Liver (tissue), 8 donors: ENCODE measurements at regions not wholly inside any gene's neighbourhood (a gene's known extent, or its start where the extent isn't known, plus 50 kb on each side); places are given as distances from the start of the nearest gene placed in this dataset.

Experiments used
- DNase-seq: peaks from one replicate; pipeline ENCODE4 v3.0.0-alpha.2; 2017; ENCODE audit warnings: low spot score
- H3K27ac ChIP-seq, 2 donors: one replicate each; pipeline ENCODE4 v1.7.0; 2013; ENCODE audit warnings: inconsistent platforms in 2 of 2, low read length in 2 of 2, control low read depth in 1 of 2, low read depth in 1 of 2, mild to moderate bottlenecking in 1 of 2
- H3K27me3 ChIP-seq, 4 donors: one replicate each; pipeline versions ENCODE4 v1.6.1 to v1.7.0; 2013; ENCODE audit warnings: low read length in 3 of 4, inconsistent platforms in 1 of 4, mild to moderate bottlenecking in 1 of 4, moderate library complexity in 1 of 4; ENCODE audit not compliant: control insufficient read depth in 4 of 4, insufficient read depth in 4 of 4
- H3K36me3 ChIP-seq, 4 donors: one replicate each; pipeline versions ENCODE4 v1.6.1 to v1.7.0; 2013; ENCODE audit warnings: low read length in 3 of 4, mild to moderate bottlenecking in 3 of 4, low read depth in 1 of 4, moderate library complexity in 1 of 4; ENCODE audit not compliant: control insufficient read depth in 4 of 4, insufficient read depth in 3 of 4
- H3K4me1 ChIP-seq, 4 donors: one replicate each; pipeline versions ENCODE4 v1.6.1 to v1.7.0; 2013; ENCODE audit warnings: low read length in 3 of 4, mild to moderate bottlenecking in 3 of 4, moderate library complexity in 1 of 4; ENCODE audit not compliant: control insufficient read depth in 4 of 4, insufficient read depth in 4 of 4
- H3K4me3 ChIP-seq, 3 donors: one replicate each; pipeline versions ENCODE4 v1.6.1 to v1.7.0; 2013; ENCODE audit warnings: low read length in 3 of 3, control low read depth in 1 of 3, low read depth in 1 of 3, mild to moderate bottlenecking in 1 of 3
- H3K9ac ChIP-seq, 2 donors: one replicate each; pipeline ENCODE4 v1.7.0; 2013; ENCODE audit warnings: low read length in 2 of 2, mild to moderate bottlenecking in 2 of 2, moderate library complexity in 2 of 2, control low read depth in 1 of 2, low read depth in 1 of 2
- H3K9me3 ChIP-seq, 4 donors: one replicate each; pipeline versions ENCODE4 v1.6.1 to v1.7.0; 2013; ENCODE audit warnings: low read length in 3 of 4; ENCODE audit not compliant: control insufficient read depth in 4 of 4
- EGR1 ChIP-seq, 2 donors: IDR thresholded peaks; 2 replicates each; pipeline ENCODE4 v1.6.1; 2016 to 2018; ENCODE audit warnings: antibody characterized with exemption in 2 of 2, low read depth in 2 of 2
- FOXA1 ChIP-seq: IDR thresholded peaks from 2 replicates; pipeline ENCODE4 v1.6.1; 2016; ENCODE audit warnings: antibody characterized with exemption
- FOXA2 ChIP-seq: IDR thresholded peaks from 2 replicates; pipeline ENCODE4 v1.6.1; 2016; ENCODE audit warnings: antibody characterized with exemption
- GABPA ChIP-seq, 2 donors: IDR thresholded peaks in 1 of 2; conservative IDR thresholded peaks in 1 of 2; 2 replicates each; pipeline ENCODE4 v1.6.1; 2016; ENCODE audit warnings: antibody characterized with exemption in 2 of 2, mild to moderate bottlenecking in 1 of 2, moderate library complexity in 1 of 2
- HNF4A ChIP-seq, 2 donors: conservative IDR thresholded peaks; 2 replicates each; pipeline ENCODE4 v1.6.1; 2016; ENCODE audit warnings: antibody characterized with exemption in 2 of 2, mild to moderate bottlenecking in 2 of 2
- HNF4G ChIP-seq: IDR thresholded peaks from 2 replicates; pipeline ENCODE4 v1.6.1; 2016; ENCODE audit warnings: antibody characterized with exemption
- JUND ChIP-seq, 2 donors: IDR thresholded peaks; 2 replicates each; pipeline ENCODE4 v1.6.1; 2016; ENCODE audit warnings: antibody characterized with exemption in 2 of 2
- NR2F2 ChIP-seq: IDR thresholded peaks from 2 replicates; pipeline ENCODE4 v1.6.1; 2016; ENCODE audit warnings: antibody characterized with exemption
- RAD21 ChIP-seq, 2 donors: IDR thresholded peaks; 2 replicates each; pipeline ENCODE4 v1.6.1; 2016; ENCODE audit warnings: antibody characterized with exemption in 2 of 2, mild to moderate bottlenecking in 2 of 2
- RXRA ChIP-seq, 2 donors: IDR thresholded peaks; 2 replicates each; pipeline ENCODE4 v1.6.1; 2017 to 2018; ENCODE audit warnings: antibody characterized with exemption in 2 of 2, mild to moderate bottlenecking in 1 of 2
- SP1 ChIP-seq: IDR thresholded peaks from 2 replicates; pipeline ENCODE4 v1.6.1; 2018; ENCODE audit warnings: antibody characterized with exemption, mild to moderate bottlenecking
- TAF1 ChIP-seq: conservative IDR thresholded peaks from 2 replicates; pipeline ENCODE4 v1.6.1; 2016; ENCODE audit warnings: antibody characterized with exemption, mild to moderate bottlenecking
- YY1 ChIP-seq: IDR thresholded peaks from 2 replicates; pipeline ENCODE4 v1.6.1; 2016; ENCODE audit warnings: antibody characterized with exemption, mild to moderate bottlenecking
- WGBS: extraction: QIAGEN DNeasy Blood & Tissue Kit; methylation state at CpG from one replicate; pipeline ENCODE4 v1.1.7; 2013; 5-methylcytosine and 5-hydroxymethylcytosine counted together
- TF ChIP-seq, protein P1 (sequence below): IDR thresholded peaks from 2 replicates; pipeline ENCODE4 v1.6.1; 2016; ENCODE audit warnings: antibody characterized with exemption
- TF ChIP-seq, protein P2 (sequence below): IDR thresholded peaks from 2 replicates; pipeline ENCODE4 v1.6.1; 2016; ENCODE audit warnings: antibody characterized with exemption
- TF ChIP-seq, protein P3 (sequence below): fragments of 150-350 bp; IDR thresholded peaks from 2 replicates; pipeline ENCODE4 v1.5.1; 2017; ENCODE audit warnings: improper control_type of control experiment, low read depth, low read length; ENCODE audit not compliant: missing input control
- TF ChIP-seq, protein P4 (sequence below): IDR thresholded peaks from 2 replicates; pipeline ENCODE4 v1.6.1; 2016; ENCODE audit warnings: antibody characterized with exemption, mild to moderate bottlenecking
- TF ChIP-seq, protein P5 (sequence below): IDR thresholded peaks from 2 replicates; pipeline ENCODE4 v1.6.1; 2016; ENCODE audit warnings: antibody characterized with exemption
- donor health status: healthy.
- donor health status: healthy.
- donor health status: healthy.
- donor health status: healthy.
- donor health status: healthy.

DNA sequence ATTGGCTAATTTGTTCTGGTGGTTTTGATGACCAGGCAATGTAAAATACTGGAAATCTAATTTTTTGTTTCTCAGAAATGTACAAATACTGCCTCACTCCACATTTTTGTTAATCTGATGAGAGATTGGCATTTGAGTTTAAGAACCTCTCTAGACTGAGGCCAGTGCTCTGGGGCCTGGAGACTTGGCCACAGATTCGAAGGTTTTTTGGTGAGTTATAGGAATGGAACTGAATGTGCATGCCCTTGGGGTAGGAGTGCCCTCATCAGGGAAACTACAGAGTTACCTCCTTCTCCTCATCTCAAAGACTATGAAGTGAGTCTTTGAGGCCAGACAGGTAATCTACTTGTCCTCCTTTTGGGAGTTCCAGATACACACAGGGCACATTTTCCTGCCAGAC lies 347.9 kb downstream of the LTN1 start:
- H3K27me3 ChIP-seq: no peaks in the 10 kb centered on the region
- DNase-seq: no peak
- no peaks in the 10 kb centered on the region for H3K4me1 ChIP-seq
- no peaks in the 10 kb centered on the region for H3K36me3 ChIP-seq
- H3K27ac ChIP-seq: no peak overlapping the region
- no peaks in the 10 kb centered on the region for H3K9me3 ChIP-seq
- 86% methylated on average over 1 of the region's 1 CpG for WGBS
- no peak overlapping the region for H3K4me3 ChIP-seq
- H3K9ac ChIP-seq: no peak overlapping the region
- TF ChIP-seq EGR1 (IDR thresholded peaks at IDR 0.05; ENCODE audit: low read depth in 2 of 2) (no peak), RAD21 (IDR thresholded peaks at IDR 0.05) (no peak), YY1 (no peak)
- TF ChIP-seq, protein P1, sequence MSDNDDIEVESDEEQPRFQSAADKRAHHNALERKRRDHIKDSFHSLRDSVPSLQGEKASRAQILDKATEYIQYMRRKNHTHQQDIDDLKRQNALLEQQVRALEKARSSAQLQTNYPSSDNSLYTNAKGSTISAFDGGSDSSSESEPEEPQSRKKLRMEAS: no peak

DNA sequence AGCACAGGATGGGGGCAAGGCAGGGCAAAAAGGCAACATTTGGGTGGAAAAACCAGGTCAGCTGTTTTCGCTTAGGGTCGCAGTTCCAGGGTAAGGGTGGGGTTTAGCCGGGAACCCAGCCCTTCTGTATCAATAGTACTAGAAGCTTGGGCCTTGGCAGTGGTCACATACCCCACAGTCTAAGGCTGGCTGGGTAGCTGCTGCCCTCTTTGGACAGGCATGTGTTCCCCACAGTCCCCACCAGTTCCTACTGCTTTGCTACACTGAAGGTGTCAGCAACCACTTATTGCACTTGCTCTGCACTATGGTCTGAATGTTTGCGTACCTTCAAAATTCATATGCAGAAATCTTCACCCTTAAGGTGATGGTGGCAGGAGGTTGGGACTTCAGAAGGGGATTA lies 349.8 kb downstream of the LTN1 start:
- Histone ChIP-seq H3K9ac (no peak overlapping the region), H3K9me3 (no peaks in the 10 kb centered on the region), H3K27me3 (no peaks in the 10 kb centered on the region), H3K36me3 (no peaks in the 10 kb centered on the region), H3K27ac (no peak overlapping the region), H3K4me1 (no peaks in the 10 kb centered on the region), H3K4me3 (no peak overlapping the region)
- DNase-seq: no peak
- TF ChIP-seq JUND (IDR thresholded peaks at IDR 0.05): no peak
- no peak for TF ChIP-seq NR2F2
- no peak for TF ChIP-seq FOXA2
- TF ChIP-seq TAF1: no peak
- no peak for TF ChIP-seq SP1
- TF ChIP-seq RXRA (IDR thresholded peaks at IDR 0.05): no peak
- no peak for TF ChIP-seq HNF4G
- TF ChIP-seq HNF4A (conservative IDR thresholded peaks at IDR 0.05): no peak
- no peak for TF ChIP-seq GABPA (IDR thresholded peaks at IDR 0.05 in 1 of 2, conservative IDR thresholded peaks at IDR 0.05 in 1 of 2)
- TF ChIP-seq EGR1 (IDR thresholded peaks at IDR 0.05; ENCODE audit: low read depth in 2 of 2): no peak
- TF ChIP-seq, protein P2, sequence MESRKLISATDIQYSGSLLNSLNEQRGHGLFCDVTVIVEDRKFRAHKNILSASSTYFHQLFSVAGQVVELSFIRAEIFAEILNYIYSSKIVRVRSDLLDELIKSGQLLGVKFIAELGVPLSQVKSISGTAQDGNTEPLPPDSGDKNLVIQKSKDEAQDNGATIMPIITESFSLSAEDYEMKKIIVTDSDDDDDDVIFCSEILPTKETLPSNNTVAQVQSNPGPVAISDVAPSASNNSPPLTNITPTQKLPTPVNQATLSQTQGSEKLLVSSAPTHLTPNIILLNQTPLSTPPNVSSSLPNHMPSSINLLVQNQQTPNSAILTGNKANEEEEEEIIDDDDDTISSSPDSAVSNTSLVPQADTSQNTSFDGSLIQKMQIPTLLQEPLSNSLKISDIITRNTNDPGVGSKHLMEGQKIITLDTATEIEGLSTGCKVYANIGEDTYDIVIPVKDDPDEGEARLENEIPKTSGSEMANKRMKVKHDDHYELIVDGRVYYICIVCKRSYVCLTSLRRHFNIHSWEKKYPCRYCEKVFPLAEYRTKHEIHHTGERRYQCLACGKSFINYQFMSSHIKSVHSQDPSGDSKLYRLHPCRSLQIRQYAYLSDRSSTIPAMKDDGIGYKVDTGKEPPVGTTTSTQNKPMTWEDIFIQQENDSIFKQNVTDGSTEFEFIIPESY: no peak
- TF ChIP-seq, protein P3, sequence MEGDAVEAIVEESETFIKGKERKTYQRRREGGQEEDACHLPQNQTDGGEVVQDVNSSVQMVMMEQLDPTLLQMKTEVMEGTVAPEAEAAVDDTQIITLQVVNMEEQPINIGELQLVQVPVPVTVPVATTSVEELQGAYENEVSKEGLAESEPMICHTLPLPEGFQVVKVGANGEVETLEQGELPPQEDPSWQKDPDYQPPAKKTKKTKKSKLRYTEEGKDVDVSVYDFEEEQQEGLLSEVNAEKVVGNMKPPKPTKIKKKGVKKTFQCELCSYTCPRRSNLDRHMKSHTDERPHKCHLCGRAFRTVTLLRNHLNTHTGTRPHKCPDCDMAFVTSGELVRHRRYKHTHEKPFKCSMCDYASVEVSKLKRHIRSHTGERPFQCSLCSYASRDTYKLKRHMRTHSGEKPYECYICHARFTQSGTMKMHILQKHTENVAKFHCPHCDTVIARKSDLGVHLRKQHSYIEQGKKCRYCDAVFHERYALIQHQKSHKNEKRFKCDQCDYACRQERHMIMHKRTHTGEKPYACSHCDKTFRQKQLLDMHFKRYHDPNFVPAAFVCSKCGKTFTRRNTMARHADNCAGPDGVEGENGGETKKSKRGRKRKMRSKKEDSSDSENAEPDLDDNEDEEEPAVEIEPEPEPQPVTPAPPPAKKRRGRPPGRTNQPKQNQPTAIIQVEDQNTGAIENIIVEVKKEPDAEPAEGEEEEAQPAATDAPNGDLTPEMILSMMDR: no peak
- TF ChIP-seq, protein P4, sequence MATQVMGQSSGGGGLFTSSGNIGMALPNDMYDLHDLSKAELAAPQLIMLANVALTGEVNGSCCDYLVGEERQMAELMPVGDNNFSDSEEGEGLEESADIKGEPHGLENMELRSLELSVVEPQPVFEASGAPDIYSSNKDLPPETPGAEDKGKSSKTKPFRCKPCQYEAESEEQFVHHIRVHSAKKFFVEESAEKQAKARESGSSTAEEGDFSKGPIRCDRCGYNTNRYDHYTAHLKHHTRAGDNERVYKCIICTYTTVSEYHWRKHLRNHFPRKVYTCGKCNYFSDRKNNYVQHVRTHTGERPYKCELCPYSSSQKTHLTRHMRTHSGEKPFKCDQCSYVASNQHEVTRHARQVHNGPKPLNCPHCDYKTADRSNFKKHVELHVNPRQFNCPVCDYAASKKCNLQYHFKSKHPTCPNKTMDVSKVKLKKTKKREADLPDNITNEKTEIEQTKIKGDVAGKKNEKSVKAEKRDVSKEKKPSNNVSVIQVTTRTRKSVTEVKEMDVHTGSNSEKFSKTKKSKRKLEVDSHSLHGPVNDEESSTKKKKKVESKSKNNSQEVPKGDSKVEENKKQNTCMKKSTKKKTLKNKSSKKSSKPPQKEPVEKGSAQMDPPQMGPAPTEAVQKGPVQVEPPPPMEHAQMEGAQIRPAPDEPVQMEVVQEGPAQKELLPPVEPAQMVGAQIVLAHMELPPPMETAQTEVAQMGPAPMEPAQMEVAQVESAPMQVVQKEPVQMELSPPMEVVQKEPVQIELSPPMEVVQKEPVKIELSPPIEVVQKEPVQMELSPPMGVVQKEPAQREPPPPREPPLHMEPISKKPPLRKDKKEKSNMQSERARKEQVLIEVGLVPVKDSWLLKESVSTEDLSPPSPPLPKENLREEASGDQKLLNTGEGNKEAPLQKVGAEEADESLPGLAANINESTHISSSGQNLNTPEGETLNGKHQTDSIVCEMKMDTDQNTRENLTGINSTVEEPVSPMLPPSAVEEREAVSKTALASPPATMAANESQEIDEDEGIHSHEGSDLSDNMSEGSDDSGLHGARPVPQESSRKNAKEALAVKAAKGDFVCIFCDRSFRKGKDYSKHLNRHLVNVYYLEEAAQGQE: no peak
- TF ChIP-seq FOXA1: no peak
- TF ChIP-seq, protein P5, sequence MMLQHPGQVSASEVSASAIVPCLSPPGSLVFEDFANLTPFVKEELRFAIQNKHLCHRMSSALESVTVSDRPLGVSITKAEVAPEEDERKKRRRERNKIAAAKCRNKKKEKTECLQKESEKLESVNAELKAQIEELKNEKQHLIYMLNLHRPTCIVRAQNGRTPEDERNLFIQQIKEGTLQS: no peak
- TF ChIP-seq, protein P1: no peak
- TF ChIP-seq YY1: no peak
- TF ChIP-seq RAD21 (IDR thresholded peaks at IDR 0.05): no peak
- WGBS: 95% methylated on average over 4 of the region's 4 CpGs
